B cell (primary cell): ENCODE measurements at regions not wholly inside any gene's neighbourhood (a gene's known extent, or its start where the extent isn't known, plus 50 kb on each side); places are given as distances from the start of the nearest gene placed in this dataset.

Source experiments
- CTCF ChIP-seq: fragments of 200-600 bp; IDR thresholded peaks from one replicate; pipeline ENCODE4 v1.8.0; 2022; ENCODE audit warnings: antibody characterized with exemption, mild to moderate bottlenecking
- EZH2 ChIP-seq: IDR thresholded peaks from 2 replicates; pipeline ENCODE4 v1.6.1; 2012; ENCODE audit warnings: borderline replicate concordance, low read depth, mild to moderate bottlenecking, moderate library complexity, low read length; ENCODE audit not compliant: insufficient read depth, poor library complexity, severe bottlenecking

- TF ChIP-seq CTCF (no peak), EZH2 (no peak)
These were observed 544.8 kb upstream of the DPPA4 start for GRCh38 chr3:109882144-109882543.
